GM21576 (cell line): ENCODE measurements at regions not wholly inside any gene's neighbourhood (a gene's known extent, or its start where the extent isn't known, plus 50 kb on each side); places are given as distances from the start of the nearest gene placed in this dataset.
"Not testable (repeated sequence)": the region's sequence is repeated elsewhere in the genome, so short reads cannot be mapped to it uniquely, and the experiment has no call there.

Experiments used
- ATAC-seq: cut with Tn5 transposase; IDR thresholded peaks from one replicate; pipeline ENCODE4 v1.9.1; 2021; ENCODE audit warnings: mild to moderate bottlenecking, moderate library complexity; ENCODE audit not compliant: unreplicated experiment

DNA sequence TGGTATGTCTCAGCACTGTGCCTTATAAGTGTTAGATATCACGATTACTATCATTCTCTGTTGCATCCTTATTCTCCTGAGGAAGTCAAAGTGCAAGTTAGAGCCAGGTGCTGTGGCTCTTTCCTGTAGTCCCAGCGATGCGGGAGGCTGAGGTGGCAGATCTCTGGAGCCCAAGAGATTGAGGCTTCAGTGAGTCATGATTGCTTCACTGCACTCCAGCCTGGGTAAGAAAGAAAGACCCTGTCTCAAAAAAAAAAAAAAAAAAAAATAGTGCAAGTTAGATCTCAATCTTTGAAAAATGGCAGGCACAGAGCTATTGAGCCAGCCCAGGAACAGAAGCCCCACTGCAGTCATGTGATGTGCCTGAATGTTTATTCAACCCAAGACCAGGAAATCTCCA, 147.8 kb upstream of the POGK start:
- no peak for ATAC-seq

DNA sequence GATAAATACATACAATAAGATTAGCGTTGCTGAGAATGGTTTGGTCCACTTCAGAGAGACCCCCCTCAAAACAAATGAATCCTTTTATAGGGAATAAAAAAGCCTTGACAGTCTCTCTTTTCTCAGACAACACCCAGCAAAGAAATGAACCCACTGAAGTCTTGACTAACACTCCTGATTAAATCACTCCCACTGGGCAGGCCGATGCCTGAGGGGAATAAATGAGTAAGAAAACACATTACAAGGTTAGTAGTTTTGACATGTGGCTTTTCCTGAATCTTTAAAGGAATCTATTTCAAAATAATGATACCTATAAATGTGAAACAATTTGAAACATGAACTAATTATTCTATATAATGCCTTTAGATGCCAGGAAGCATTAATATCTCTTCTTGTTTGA, 146.9 kb upstream of the POGK start:
- no peak for ATAC-seq

DNA sequence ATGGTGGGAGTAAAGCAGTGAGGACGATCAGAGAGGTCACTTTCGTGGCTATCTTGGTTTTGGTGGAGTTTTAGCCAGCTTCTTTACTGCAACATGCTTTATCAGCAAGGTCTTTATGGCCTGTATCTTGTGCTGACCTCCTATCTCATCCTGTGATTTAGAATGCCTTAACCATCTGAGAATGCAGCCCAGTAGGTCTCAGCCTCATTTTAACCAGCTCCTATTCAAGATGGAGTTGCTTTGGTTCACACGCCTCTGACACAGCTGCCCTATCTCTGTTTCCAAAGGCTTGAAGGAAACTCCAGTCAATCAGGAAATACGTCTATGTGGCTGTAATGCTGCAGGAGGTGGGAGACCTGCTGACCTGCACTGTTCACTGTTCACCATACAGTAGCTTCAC, 146.1 kb upstream of the POGK start:
- no peak for ATAC-seq

DNA sequence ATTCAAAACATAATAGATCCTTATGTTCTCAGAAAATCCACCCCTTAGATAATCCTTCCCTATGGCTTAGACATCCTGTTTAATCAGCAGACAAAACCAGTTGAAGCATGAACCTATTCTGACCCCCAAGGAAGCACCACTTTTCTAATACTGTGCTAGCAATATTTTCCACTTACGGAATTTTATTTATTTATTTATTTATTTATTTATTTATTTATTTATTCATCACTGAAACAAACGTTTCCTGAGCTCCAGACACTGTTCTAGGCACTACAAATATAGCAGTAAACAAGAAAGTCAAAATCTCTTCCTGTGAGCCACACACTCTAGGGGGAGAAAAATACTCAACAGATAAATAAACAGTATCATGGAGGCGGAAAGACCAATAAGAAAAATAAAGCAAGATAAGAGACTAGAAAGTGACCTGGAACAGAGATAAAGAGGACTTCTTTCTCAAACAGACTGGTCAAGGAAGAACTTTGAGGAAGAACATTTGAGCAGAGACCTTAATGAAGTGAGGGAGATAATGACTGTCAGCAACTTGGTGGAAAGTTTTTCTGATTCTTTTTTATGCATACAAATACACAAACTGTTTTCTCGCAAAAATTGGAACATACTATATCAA, 145.5 kb upstream of the POGK start:
- ATAC-seq = no peak

DNA sequence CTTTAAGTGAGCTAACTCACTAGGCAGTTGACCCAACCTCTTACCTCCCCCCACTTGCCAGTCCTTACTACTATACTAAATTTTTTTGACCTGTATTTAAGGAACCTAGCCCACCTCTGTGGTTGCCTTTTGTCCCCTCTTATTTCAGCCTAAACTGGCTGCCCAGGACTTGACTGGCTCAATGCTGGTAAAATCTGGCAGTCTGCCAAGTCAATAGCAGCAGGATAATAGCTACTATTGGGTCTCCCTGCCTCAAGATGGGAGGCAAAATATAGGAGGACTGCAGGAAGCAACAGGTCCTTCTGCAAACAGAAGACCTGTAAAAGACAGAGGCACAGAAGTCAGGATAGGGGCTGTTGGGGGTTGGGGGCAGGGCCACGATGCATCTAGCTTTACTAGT, 144.2 kb upstream of the POGK start:
- no peak for ATAC-seq

DNA sequence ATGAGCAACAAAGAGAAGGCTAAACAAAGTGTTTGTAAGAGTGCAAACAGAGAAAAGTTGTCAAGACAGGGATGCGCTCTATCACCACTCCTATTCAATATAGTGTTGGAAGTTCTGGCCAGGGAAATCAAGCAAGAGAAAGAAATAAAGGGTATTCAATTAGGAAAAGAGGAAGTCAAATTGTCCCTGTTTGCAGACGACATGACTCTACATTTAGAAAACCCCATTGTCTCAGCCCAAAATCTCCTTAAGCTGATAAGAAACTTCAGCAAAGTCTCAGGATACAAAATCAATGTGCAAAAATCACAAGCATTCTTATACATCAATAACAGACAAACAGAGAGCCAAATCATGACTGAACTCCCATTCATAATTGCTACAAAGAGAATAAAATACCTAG, 143.4 kb upstream of the POGK start:
- not testable (repeated sequence) for ATAC-seq

DNA sequence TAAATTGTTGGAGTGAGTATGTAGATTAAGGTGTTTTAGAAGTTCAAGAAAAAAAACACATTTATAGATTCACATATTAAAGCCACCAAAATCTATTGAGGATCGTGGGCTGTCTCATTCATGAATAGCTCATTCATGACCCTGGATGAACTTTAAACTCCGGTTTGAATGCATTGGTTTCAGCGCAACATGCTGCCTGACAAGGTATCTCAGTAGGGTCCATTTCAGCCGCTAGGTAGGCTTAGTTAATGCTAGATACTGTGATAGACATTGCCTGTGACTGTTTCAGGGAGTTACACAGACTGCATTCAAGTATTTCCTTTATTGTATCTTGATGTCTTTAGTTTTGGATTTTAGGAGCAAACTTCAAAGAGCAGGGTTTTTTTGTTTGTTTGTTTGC, 140.5 kb upstream of the POGK start:
- no peak for ATAC-seq

DNA sequence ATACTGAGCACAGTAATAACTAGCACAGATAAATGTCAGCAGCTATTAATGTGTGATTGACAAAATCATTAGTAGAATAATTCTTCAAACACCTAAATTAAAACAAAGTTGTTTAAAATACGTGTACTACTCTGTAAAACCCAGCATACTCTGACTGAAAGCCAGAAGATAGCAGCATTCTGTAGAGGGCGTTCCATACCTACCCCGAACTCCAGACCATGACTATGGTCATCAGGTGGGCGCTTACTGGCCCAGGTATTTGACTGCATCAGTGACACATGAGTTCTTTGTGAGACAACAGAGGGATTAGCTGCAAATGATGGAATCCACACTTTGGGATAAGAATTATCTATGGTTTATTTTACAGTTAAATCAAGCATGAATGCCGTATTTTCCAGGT, 139.7 kb upstream of the POGK start:
- no peak for ATAC-seq

DNA sequence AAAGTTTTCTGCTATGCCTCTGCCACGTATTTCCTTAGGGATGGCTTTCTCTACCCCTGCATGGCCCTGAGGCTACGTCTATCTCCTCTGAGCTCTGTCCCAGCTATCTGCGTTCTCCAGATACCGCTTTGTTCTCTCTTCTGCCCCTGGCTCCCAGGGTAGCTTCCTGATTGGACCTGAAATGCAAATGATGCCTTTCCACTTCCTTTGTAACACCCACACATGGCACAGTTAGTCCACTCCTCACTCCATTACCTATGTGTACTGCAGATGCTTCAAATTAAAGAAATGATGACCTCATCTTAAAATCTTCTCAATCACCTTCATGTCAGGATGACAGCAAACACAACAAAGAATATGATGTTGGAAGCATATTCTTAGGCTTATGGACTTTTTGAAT, 138.6 kb upstream of the POGK start:
- ATAC-seq = no peak

DNA sequence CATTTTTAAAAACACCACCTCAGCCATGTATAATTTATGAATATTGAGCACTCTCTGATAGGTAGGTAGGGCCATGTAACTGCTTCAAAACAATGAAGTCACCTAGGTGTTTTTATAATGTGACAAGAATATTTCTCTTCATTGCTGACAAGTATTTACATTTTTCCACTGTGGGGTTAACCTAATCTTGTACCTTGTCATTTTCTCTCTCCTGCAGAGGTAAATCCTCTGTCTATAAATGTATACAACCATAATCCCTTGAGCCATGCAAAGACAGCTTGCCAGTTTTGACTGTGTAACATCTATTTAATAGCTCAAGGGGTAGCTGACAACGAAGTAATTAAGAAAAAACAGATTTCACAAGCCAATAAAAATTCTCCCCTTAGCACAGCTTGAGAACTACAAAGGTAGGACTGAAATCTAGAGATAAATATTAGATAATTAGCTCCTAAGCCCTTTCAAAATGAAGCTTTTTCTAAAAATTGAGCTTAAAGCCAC, 137.6 kb upstream of the POGK start:
- ATAC-seq = no peak

DNA sequence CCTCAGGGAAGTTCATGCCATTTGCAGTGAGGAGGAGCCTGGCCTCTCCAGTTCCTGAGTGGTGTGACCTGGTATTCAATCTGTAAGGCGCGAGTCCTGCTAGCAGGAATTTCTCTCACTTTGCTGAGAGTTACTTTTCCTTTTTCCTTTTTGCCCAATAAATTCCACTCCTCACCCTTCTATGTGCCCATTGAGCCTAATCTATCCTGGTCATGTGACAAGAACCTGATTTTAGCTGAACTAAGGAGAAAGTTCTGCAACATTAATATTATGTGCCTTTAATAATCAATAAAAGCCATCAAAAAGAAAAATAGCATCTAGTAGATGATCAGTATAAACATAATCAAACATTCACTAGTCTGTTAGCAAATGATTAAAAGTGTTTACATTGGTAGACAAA, 136.1 kb upstream of the POGK start:
- no peak for ATAC-seq

DNA sequence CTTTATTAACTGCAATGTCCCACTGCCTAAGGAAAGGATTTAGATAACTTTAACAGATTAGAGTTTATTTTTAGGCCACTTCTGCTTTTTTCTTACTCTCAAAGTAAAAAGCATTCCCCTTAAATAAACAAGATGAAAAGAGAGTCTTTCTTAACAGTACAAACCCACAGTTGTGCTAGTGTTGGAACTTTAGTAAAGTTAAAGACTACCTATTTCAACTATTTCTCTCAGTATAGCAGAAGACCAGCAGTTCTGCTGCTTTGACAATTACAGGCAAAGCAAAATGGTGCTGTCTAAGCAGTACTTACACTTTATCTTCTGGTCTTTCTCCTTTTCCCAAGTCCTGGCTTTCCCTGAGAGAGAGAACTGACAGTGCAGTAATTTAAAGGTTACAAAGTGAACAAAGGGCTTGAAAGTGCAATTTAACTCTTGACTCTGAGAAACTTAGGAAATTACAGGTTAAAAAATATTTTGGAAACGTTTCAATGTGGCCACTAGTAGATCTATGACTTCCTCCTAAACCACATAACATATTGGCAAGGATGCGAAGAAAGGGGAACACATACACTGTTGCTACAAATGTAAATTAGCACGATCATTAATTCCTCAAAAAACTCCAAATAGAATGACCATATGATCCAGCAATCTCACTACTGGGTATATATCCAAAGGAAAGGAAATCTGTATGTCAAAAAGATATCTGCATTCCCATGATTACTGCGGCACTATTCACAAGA, 135.4 kb upstream of the POGK start:
- ATAC-seq = no peak

DNA sequence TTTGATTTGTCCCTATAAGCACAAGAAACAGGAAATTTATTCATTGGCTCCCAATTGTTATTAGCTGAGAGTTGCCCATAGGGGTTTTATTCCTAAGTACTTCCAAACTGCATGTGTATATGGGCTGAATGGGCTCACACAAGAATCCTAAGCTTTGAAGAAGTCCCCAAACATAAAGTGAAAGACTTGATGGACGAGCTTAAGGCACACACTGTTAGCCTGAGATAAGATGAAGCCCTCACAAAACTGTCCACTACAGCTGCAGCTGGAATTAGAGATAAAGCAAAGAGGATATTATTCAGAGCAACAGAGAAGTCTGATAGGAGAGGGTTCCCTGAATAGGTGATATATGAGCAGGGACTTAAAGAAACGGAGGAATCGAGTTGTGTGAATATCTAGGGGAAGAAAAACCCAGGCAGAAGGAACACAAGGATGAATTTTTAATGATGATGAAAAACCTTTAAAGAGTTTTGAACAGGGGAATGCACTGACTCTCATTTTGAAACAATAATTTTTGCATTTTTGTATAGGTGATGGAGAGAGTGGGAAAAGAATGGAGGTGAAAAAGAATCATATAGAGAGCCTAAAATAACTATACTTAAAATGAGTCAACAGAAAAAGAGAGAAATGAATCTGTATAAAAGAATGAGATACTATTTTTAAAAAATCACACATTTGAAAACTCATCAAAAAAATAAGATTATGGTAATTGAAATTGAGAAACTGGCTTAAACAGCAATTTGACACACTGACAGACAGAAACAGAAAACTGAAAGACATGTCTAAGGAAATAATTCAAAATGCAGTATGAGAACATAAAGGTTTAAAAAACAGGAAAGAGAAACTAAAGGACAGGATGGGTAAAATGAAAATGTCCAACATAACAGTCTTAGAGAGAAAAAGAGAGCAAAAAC, 133.6 kb upstream of the POGK start:
- no peak for ATAC-seq

DNA sequence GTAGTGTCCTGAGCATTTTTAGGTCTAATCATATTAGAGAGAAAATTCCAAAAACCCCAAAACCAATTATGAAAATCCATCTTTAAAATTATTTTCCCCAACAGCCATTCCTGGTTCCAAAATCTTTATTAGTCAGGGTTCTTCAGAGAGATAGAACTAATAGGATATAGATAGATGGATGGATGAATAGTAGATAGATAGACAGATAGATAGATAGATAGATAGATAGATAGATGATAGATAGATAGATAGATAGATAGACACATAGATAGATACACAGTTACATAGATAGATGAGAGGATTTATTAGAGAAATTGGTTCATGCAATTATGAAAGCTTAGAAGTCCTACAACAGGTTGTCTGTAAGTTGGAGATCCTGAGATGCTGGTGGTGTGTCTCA, 122.7 kb upstream of the POGK start:
- no peak for ATAC-seq

DNA sequence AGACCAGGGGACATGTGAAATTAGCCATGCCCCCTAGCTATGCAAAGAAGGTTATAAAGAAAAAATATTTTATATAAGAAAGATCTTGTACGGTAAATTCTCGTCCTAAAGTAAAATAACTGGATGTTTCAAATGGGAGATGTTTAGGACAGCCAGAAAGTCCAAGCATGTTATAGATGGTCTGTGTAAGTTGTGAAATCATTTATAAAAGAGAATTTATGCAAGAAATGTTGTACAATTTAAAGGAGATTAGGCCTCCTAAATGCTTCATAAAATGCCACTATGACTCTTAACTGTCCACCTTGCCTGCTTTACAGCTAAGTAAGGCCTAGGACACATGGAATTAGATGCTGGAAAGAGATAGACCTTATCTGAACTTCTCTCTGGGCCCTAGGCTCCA, 118.1 kb upstream of the POGK start:
- ATAC-seq = no peak

DNA sequence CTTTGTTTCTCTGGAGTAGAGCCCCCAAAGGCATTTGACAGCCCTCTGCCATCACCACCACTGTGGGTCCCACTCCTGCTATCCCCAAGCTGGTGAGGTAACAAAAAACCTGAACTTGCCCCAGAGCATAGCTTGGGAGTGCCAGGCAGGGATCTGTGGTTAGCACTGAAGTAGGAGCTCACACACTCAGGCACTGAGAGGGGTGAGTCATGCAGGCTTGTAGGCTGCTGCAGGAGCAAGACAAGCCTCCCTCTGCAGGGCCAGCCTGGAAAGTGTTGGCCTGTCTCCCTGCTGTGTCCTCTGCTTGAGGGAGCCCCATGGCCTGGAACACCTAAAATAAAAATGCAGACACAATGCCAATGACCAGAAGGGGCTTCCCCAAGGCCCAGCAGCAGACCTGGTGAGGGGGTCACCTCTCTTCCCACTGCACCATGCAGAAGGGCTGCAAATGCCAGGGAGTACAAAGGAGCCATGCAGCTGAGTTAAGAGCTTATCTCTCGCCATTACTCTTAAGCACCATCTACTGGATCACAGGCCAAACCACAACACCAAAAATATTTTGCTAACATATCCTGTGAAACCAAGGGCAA, 108.9 kb upstream of the POGK start:
- ATAC-seq = no peak

DNA sequence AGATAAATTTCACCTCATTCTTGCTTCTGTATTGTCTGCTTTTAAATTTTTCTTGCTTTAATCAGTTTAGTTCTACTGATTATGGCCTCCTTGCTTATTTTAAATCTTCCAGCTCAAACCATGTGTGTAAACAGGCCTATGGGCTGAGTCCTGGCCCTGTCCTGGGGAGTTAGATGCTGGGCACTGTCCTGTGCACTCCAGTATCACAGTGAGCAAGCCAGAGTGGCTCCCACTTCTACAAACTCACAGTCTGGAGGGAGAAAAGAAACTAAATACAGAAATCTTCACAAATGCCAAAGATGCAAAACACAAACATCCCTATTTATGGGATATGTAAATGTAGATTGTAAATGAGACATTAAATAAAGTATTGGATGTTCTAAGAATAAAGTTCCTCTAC, 101.1 kb upstream of the POGK start:
- ATAC-seq = no peak

DNA sequence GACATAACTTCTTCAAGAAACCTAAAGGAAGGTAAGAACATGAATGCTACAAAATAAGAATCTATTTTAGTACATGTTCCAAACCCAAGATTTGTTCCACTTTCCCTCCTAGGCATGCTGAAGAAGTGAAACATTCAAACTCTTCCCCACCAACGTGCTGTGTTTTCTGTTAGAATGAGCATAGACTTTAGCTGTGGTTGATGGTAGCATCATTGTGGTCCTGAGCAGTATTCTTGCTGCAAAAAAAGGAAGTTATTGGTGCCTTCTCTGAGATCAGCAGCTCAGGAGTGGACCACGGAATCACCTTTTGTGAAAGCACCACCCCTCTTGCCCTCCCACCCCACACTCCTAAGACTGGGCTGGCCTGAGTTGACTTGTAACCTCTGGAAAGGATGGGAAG, 100.4 kb upstream of the POGK start:
- ATAC-seq = no peak

DNA sequence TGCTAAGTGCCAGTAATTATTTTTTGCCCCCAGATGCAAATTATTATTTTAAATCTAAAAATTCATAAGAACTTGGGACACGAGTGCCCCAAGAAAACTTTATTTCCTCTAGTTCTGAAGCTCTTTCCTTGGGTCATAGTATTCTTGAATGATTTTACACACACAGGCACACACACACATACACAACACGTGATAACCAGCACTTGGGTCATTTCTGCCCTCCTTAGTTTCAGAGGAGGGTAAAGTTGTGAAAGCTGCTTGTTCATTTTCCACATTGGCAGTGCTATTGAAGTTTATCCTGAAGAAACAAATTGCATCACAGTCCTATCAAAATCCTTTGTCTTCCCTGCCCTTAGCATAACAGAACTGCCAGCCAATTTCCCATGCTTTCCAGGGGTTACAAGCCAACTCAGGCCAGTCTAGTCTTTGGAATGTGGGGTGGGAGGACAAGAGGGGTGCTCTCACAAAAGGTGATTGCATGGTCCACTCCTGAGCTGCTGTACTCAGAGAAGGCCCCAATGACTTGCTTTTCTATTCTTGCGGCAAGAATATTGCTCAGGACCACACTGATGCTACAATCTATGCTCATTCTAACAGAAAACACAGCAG, 98.5 kb upstream of the POGK start:
- ATAC-seq = no peak

DNA sequence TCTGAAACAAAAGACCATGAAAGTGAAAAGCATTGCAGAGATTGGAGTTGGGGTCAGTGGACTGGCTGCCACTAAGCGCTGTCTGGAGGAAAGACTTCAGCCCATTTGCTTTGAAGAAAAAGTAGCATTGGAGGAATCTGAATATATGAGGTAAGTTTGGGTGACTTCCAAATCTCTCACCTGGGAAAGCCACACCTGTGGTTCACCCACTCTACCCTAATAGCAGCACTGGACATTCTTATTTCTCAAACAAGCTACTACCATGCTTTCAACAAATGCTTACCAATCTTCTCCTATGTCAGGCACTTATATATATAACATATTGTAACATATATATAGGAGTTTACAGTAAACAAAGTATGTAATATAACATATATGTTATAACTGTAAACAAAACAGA, 76.0 kb upstream of the POGK start:
- ATAC-seq = no peak

DNA sequence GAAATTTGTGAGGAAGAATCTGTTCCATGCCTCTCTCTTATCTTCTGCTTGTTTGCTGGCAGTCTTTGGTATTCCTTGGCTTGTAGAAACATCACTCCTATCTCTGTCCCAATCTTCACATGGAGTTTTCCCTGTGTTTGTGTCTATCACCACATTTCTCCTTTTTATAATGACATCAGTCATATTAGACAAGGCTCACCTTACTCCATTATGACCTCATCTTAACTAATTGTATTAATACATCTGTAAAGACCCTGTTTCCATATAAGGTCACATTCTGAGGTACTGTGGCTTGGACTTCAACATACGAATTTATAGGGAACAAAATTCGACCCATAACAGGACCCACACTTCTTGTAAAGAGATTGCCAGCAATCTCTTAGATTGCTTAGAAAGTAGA, 72.3 kb upstream of the POGK start:
- ATAC-seq = no peak
